GM23338 (cell line): ENCODE measurements at regions not wholly inside any gene's neighbourhood (a gene's known extent, or its start where the extent isn't known, plus 50 kb on each side); places are given as distances from the start of the nearest gene placed in this dataset.

Experiments
- ETS1 ChIP-seq: IDR thresholded peaks from 2 replicates; pipeline ENCODE4 v1.6.1; 2016; ENCODE audit warnings: antibody characterized with exemption
- EZH2phosphoT487 ChIP-seq: fragments of 200-600 bp; sonication (generic); IDR thresholded peaks from one replicate; pipeline ENCODE4 v1.8.1; 2018; ENCODE audit warnings: antibody characterized with exemption; ENCODE audit not compliant: unreplicated experiment
- NANOG ChIP-seq: IDR thresholded peaks from 2 replicates; pipeline ENCODE4 v1.6.1; 2016; ENCODE audit warnings: antibody characterized with exemption, borderline replicate concordance
- REST ChIP-seq: IDR thresholded peaks from one replicate; pipeline ENCODE4 v1.6.1; 2018; ENCODE audit warnings: antibody characterized with exemption; ENCODE audit not compliant: unreplicated experiment
- TF ChIP-seq, protein P1 (sequence below), 2 experiments: fragments of 200-600 bp in 1 of 2; sonication (generic) in 1 of 2; conservative IDR thresholded peaks; 2 replicates each; pipeline versions ENCODE4 v1.5.1 to v1.6.1; 2016 to 2017; ENCODE audit warnings: antibody characterized with exemption in 2 of 2, low read depth in 2 of 2, mild to moderate bottlenecking in 2 of 2, moderate library complexity in 1 of 2

DNA sequence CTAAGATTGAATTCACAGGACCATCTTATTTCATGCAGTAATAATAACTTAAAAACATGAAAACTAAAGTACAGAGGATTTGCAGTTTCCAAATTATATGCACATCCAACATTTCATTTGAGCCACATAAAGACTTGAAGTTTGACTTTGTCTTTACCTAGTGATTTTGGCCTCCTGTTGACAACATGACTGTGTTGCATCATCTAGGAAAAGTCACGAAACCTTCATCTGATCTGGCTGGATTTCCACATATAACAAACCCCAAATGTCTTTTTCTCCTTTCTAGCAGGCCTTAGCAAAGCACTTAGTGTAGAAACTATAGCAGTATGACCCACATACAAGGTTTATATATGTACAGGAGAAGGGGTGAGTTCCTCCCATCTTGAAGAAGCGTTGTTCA lies 406.5 kb upstream of the CDH5 start:
- TF ChIP-seq, protein P1, sequence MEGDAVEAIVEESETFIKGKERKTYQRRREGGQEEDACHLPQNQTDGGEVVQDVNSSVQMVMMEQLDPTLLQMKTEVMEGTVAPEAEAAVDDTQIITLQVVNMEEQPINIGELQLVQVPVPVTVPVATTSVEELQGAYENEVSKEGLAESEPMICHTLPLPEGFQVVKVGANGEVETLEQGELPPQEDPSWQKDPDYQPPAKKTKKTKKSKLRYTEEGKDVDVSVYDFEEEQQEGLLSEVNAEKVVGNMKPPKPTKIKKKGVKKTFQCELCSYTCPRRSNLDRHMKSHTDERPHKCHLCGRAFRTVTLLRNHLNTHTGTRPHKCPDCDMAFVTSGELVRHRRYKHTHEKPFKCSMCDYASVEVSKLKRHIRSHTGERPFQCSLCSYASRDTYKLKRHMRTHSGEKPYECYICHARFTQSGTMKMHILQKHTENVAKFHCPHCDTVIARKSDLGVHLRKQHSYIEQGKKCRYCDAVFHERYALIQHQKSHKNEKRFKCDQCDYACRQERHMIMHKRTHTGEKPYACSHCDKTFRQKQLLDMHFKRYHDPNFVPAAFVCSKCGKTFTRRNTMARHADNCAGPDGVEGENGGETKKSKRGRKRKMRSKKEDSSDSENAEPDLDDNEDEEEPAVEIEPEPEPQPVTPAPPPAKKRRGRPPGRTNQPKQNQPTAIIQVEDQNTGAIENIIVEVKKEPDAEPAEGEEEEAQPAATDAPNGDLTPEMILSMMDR (conservative IDR thresholded peaks at IDR 0.05; ENCODE audit: low read depth in 2 of 2): no peak
- no peak for TF ChIP-seq REST
- no peak for TF ChIP-seq EZH2phosphoT487
- TF ChIP-seq NANOG: no peak
- no peak for TF ChIP-seq ETS1
